CD4-positive, alpha-beta memory T cell (primary cell): ENCODE measurements at regions not wholly inside any gene's neighbourhood (a gene's known extent, or its start where the extent isn't known, plus 50 kb on each side); places are given as distances from the start of the nearest gene placed in this dataset.

Source experiments
- CTCF ChIA-PET: fragments of 350-600 bp; sonication (Branson Sonifier 250); formaldehyde crosslinking; loops from one replicate; lab custom pipeline; 2021; ENCODE audit warnings: inconsistent platforms; ENCODE audit not compliant: partially characterized antibody; lab: Charles Lee
- POLR2A ChIA-PET: fragments of 350-600 bp; sonication (Branson Sonifier 250); formaldehyde crosslinking; loops from one replicate; lab custom pipeline; 2021; ENCODE audit not compliant: partially characterized antibody; lab: Charles Lee
- DNase-seq, 5 donors: peaks; one replicate each; pipeline versions ENCODE4 v3.0.0 to v3.0.0-alpha.2; 2020 to 2022; ENCODE audit warnings: mixed read lengths in 1 of 5
- H3K27ac ChIP-seq: one replicate; pipeline ENCODE4 v1.7.0; 2013; ENCODE audit warnings: low read depth, low read length
- H3K27me3 ChIP-seq: 2 replicates; pipeline ENCODE4 v1.7.0; 2013; ENCODE audit warnings: mild to moderate bottlenecking, low read length, moderate library complexity; ENCODE audit not compliant: insufficient read depth
- H3K36me3 ChIP-seq: 2 replicates; pipeline ENCODE4 v1.7.0; 2013; ENCODE audit warnings: mild to moderate bottlenecking, low read length, moderate library complexity; ENCODE audit not compliant: insufficient read depth
- H3K4me1 ChIP-seq: 2 replicates; pipeline ENCODE4 v1.7.0; 2013; ENCODE audit warnings: mild to moderate bottlenecking, low read length, moderate library complexity; ENCODE audit not compliant: insufficient read depth
- H3K4me3 ChIP-seq, 2 donors: one replicate each; pipeline ENCODE4 v1.7.0; 2013; ENCODE audit warnings: low read length in 2 of 2, mild to moderate bottlenecking in 1 of 2
- H3K9me3 ChIP-seq, 2 donors: one replicate each; pipeline ENCODE4 v1.7.0; 2013; ENCODE audit warnings: low read length in 2 of 2, control low read depth in 1 of 2; ENCODE audit not compliant: control insufficient read depth in 1 of 2
- H3K27ac Mint-ChIP-seq, 7 donors: one replicate each; pipeline ENCODE4 v1.8.0; 2020 to 2021; ENCODE audit warnings: mixed read lengths in 7 of 7, mild to moderate bottlenecking in 6 of 7, inconsistent platforms in 3 of 7, moderate library complexity in 3 of 7
- H3K27me3 Mint-ChIP-seq, 2 donors: one replicate each; pipeline ENCODE4 v1.8.0; 2020 to 2021; ENCODE audit warnings: mixed read lengths in 2 of 2
- H3K36me3 Mint-ChIP-seq, 2 donors: one replicate each; pipeline ENCODE4 v1.8.0; 2020 to 2021; ENCODE audit warnings: mixed read lengths in 2 of 2, inconsistent platforms in 1 of 2, mild to moderate bottlenecking in 1 of 2
- H3K4me1 Mint-ChIP-seq, 4 donors: one replicate each; pipeline ENCODE4 v1.8.0; 2020 to 2021; ENCODE audit warnings: mixed read lengths in 4 of 4, mild to moderate bottlenecking in 1 of 4
- H3K4me3 Mint-ChIP-seq, 8 donors: one replicate each; pipeline ENCODE4 v1.8.0; 2020 to 2021; ENCODE audit warnings: mixed read lengths in 8 of 8, mild to moderate bottlenecking in 7 of 8, moderate library complexity in 6 of 8, inconsistent platforms in 3 of 8
- H3K9me3 Mint-ChIP-seq, 8 donors: one replicate each; pipeline ENCODE4 v1.8.0; 2020 to 2021; ENCODE audit warnings: mixed read lengths in 8 of 8, mild to moderate bottlenecking in 5 of 8, inconsistent platforms in 3 of 8, moderate library complexity in 1 of 8
- intact Hi-C: fragments of 100-400 bp; cut with micrococcal nuclease; formaldehyde crosslinking; loops from one replicate; pipeline ENCODE4 v1.15.1; 2023

DNA sequence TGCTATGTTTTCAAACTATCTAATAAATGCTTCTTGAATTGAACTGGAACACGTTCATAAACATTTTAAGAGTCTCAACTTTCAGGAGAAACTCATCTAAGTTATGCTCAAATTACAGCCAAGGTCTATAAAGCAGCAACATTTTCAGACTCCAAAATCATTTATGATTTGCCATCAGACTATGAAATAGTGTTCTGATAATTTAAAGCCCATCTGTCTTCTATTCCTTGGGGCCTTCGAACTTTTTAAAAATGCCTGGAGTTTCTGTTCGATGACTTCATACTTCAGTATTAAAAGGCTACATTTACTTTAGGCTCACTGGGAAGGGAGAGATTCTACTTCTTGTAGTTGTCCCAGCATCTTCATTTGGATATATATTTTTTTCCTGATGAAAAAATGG is 73.6 kb upstream of the NXPH2 start:
- Histone ChIP-seq H3K4me1 (no peaks in the 10 kb centered on the region), H3K36me3 (no peaks in the 10 kb centered on the region), H3K27ac (no peak overlapping the region), H3K4me3 (no peak overlapping the region), H3K9me3 (no peaks in the 10 kb centered on the region), H3K27me3 (no peaks in the 10 kb centered on the region)
- H3K27me3 Mint-ChIP-seq, result no peaks in the 10 kb centered on the region
- peaks cover 0 to 3% (median 0%) of the 10 kb centered on the region in 8 donors for H3K9me3 Mint-ChIP-seq
- no peak overlapping the region for H3K27ac Mint-ChIP-seq
- H3K4me3 Mint-ChIP-seq, result no peak overlapping the region
- ChIA-PET POLR2A (no interaction called here), CTCF (no interaction called here)
- DNase-seq, result no peak
- H3K36me3 Mint-ChIP-seq, result no peaks in the 10 kb centered on the region
- H3K4me1 Mint-ChIP-seq, result no peaks in the 10 kb centered on the region
- intact Hi-C loops, result no loop called here

DNA sequence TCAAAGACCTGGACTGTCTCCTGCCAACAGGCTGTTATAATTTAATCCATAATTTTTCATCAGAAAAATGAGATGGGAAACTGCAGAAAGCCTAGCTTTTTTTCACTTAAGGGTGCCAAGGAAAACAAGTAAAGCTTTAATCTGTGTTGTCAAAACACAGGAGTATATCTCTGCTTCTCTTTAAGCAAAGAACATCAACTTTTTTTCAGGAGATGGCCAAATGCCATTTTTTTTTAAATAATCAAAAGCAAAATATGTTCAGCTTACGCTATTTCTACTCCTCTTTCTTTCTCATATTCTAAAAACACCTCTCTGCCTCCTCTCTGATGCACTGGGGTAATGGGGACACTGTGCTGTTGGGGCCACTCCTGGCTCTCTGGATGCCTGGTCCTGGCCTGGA is 73.1 kb upstream of the NXPH2 start:
- POLR2A ChIA-PET, result no interaction called here
- CTCF ChIA-PET, result no interaction called here

GRCh38 chr2:138846216-138846821 is 66.1 kb upstream of the NXPH2 start:
- CTCF ChIA-PET, result interaction anchor here (1.0 to 1.5 kb wide), 3 partner anchors 9 to 20 kb away, joined by 3 to 7 read pairs (median 4); no protein-coding TSS in a partner anchor
- no peaks in the 10 kb centered on the region for H3K4me1 ChIP-seq
- H3K36me3 ChIP-seq, result no peaks in the 10 kb centered on the region
- Mint-ChIP-seq H3K9me3 (no peaks in the 10 kb centered on the region), H3K4me1 (no peaks in the 10 kb centered on the region), H3K4me3 (no peak overlapping the region), H3K27ac (no peak overlapping the region), H3K36me3 (no peaks in the 10 kb centered on the region), H3K27me3 (peaks cover 0 to under 1% of the 10 kb centered on the region in 2 donors)
- no peak overlapping the region for H3K4me3 ChIP-seq
- POLR2A ChIA-PET, result no interaction called here
- intact Hi-C loops, result no loop called here
- no peaks in the 10 kb centered on the region for H3K27me3 ChIP-seq
- no peak overlapping the region for H3K27ac ChIP-seq
- H3K9me3 ChIP-seq, result no peaks in the 10 kb centered on the region
- no peak for DNase-seq

More for the DNA sequence above, 73.1 kb upstream of the NXPH2 start:
- Mint-ChIP-seq H3K36me3 (no peaks in the 10 kb centered on the region), H3K9me3 (peaks cover 0 to 3% (median 0%) of the 10 kb centered on the region in 8 donors), H3K4me3 (no peak overlapping the region), H3K27me3 (no peaks in the 10 kb centered on the region), H3K27ac (no peak overlapping the region), H3K4me1 (no peaks in the 10 kb centered on the region)
- DNase-seq, result no peak
- no peak overlapping the region for H3K27ac ChIP-seq
- H3K9me3 ChIP-seq, result no peaks in the 10 kb centered on the region
- H3K4me3 ChIP-seq, result no peak overlapping the region
- no peaks in the 10 kb centered on the region for H3K27me3 ChIP-seq
- H3K4me1 ChIP-seq, result no peaks in the 10 kb centered on the region
- H3K36me3 ChIP-seq, result no peaks in the 10 kb centered on the region
- intact Hi-C loops, result no loop called here

DNA sequence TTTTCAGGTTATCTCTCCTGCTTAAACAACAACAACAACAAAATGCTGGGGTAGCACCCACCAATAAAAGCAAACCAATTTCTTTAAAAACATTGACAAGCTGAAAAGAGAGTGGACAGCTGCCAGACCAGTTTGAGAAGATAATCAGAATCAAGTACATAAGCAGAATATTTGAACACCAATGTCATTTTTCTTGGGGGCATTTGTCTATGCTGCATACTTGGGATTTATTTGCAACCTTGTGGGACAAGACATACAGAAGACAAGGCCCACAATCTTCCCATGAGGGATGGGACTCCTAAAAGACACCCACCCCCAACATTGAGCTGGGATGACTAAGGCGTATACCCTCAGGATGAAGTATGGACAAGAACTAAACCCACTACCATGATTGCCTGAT is 62.2 kb upstream of the NXPH2 start:
- peaks cover 0 to 2% (median 0%) of the 10 kb centered on the region in 8 donors for H3K9me3 Mint-ChIP-seq
- no peak overlapping the region for H3K4me3 ChIP-seq
- peaks cover 1 to 4% of the 10 kb centered on the region in 2 donors for H3K27me3 Mint-ChIP-seq
- no peaks in the 10 kb centered on the region for H3K4me1 Mint-ChIP-seq
- H3K4me3 Mint-ChIP-seq, result no peak overlapping the region
- intact Hi-C loops, result no loop called here
- H3K27ac ChIP-seq, result no peak overlapping the region
- POLR2A ChIA-PET, result no interaction called here
- H3K27me3 ChIP-seq, result no peaks in the 10 kb centered on the region
- H3K4me1 ChIP-seq, result no peaks in the 10 kb centered on the region
- no peaks in the 10 kb centered on the region for H3K9me3 ChIP-seq
- CTCF ChIA-PET, result interaction anchor here (1.7 kb wide), 1 partner anchor 9 kb away, joined by 5 read pairs; no protein-coding TSS in a partner anchor
- no peaks in the 10 kb centered on the region for H3K36me3 ChIP-seq
- no peak for DNase-seq
- H3K27ac Mint-ChIP-seq, result no peak overlapping the region
- no peaks in the 10 kb centered on the region for H3K36me3 Mint-ChIP-seq

GRCh38 chr2:138841459-138841858 is 61.3 kb upstream of the NXPH2 start:
- H3K36me3 ChIP-seq, result no peaks in the 10 kb centered on the region
- H3K4me3 ChIP-seq, result no peak overlapping the region
- H3K27me3 Mint-ChIP-seq, result peaks cover 1 to 4% of the 10 kb centered on the region in 2 donors
- H3K27me3 ChIP-seq, result no peaks in the 10 kb centered on the region
- no peak overlapping the region for H3K4me3 Mint-ChIP-seq
- H3K4me1 ChIP-seq, result no peaks in the 10 kb centered on the region
- peaks cover 0 to 2% (median 0%) of the 10 kb centered on the region in 8 donors for H3K9me3 Mint-ChIP-seq
- no peaks in the 10 kb centered on the region for H3K36me3 Mint-ChIP-seq
- no peaks in the 10 kb centered on the region for H3K9me3 ChIP-seq
- POLR2A ChIA-PET, result no interaction called here
- CTCF ChIA-PET, result no interaction called here
- intact Hi-C loops, result no loop called here
- H3K27ac ChIP-seq, result no peak overlapping the region
- no peaks in the 10 kb centered on the region for H3K4me1 Mint-ChIP-seq
- no peak overlapping the region for H3K27ac Mint-ChIP-seq
- no peak for DNase-seq

- Histone ChIP-seq H3K4me1 (no peaks in the 10 kb centered on the region), H3K27ac (no peak overlapping the region), H3K27me3 (no peaks in the 10 kb centered on the region), H3K4me3 (no peak overlapping the region), H3K36me3 (no peaks in the 10 kb centered on the region), H3K9me3 (no peaks in the 10 kb centered on the region)
- intact Hi-C loops, result no loop called here
- POLR2A ChIA-PET, result no interaction called here
- CTCF ChIA-PET, result interaction anchor here (1.2 kb wide), 1 partner anchor 12 kb away, joined by 3 read pairs; no protein-coding TSS in a partner anchor
- H3K27me3 Mint-ChIP-seq, result peaks cover 4 to 6% of the 10 kb centered on the region in 2 donors
- DNase-seq, result no peak
- no peaks in the 10 kb centered on the region for H3K36me3 Mint-ChIP-seq
- H3K4me3 Mint-ChIP-seq, result no peak overlapping the region
- H3K4me1 Mint-ChIP-seq, result no peaks in the 10 kb centered on the region
- no peak overlapping the region for H3K27ac Mint-ChIP-seq
- H3K9me3 Mint-ChIP-seq, result peaks cover 0 to 2% (median 0%) of the 10 kb centered on the region in 8 donors
These were observed 58.8 kb upstream of the NXPH2 start for GRCh38 chr2:138838851-138839620.

DNA sequence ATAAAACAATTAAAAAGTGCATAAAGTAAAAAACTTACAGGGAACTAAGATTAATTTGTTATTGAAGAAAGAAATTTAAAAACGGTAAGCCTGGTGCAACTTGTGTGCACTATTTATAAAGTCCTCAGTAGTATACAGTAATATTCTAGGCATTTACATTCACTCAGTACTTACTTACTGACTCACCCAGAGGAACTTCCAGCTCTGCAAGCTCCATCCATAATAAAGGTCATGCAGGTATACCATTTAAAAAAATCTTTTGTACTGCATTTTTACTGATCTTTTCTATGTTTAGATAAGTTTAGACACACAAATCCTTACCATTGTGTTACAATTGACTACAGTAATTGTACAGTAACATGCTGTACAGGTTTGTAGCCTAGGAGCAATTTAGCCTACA is 51.5 kb upstream of the NXPH2 start:
- Histone ChIP-seq H3K4me1 (no peaks in the 10 kb centered on the region), H3K9me3 (no peaks in the 10 kb centered on the region), H3K27ac (no peak overlapping the region), H3K27me3 (no peaks in the 10 kb centered on the region), H3K4me3 (no peak overlapping the region), H3K36me3 (no peaks in the 10 kb centered on the region)
- Mint-ChIP-seq H3K27ac (no peak overlapping the region), H3K4me1 (no peaks in the 10 kb centered on the region), H3K9me3 (no peaks in the 10 kb centered on the region), H3K36me3 (no peaks in the 10 kb centered on the region), H3K4me3 (no peak overlapping the region), H3K27me3 (peaks cover 2 to 7% of the 10 kb centered on the region in 2 donors)
- DNase-seq, result no peak
- ChIA-PET POLR2A (no interaction called here), CTCF (interaction anchor here (1.2 to 1.5 kb wide), 2 partner anchors 355 to 966 kb away, joined by 3 to 6 read pairs; no protein-coding TSS in a partner anchor)
- intact Hi-C loops, result no loop called here
